Activated CD4-positive, alpha-beta T cell treated with anti-CD3 and anti-CD28 coated beads, Interleukin-2, amount 10 ng/mL, durations not matched to agents 24 days and 14 days (primary cell): ENCODE measurements at regions not wholly inside any gene's neighbourhood (a gene's known extent, or its start where the extent isn't known, plus 50 kb on each side); places are given as distances from the start of the nearest gene placed in this dataset.

Experiments
- DNase-seq: peaks from one replicate; pipeline ENCODE4 v3.0.0; 2022
- H3K27ac Mint-ChIP-seq: one replicate; pipeline ENCODE4 v1.8.0; 2022; ENCODE audit warnings: mild to moderate bottlenecking, mixed read lengths
- H3K27me3 Mint-ChIP-seq: one replicate; pipeline ENCODE4 v1.8.0; 2022; ENCODE audit warnings: mixed read lengths
- H3K36me3 Mint-ChIP-seq: one replicate; pipeline ENCODE4 v1.8.0; 2022; ENCODE audit warnings: low read depth, mild to moderate bottlenecking, mixed read lengths
- H3K4me1 Mint-ChIP-seq: one replicate; pipeline ENCODE4 v1.8.0; 2021; ENCODE audit warnings: mixed read lengths
- H3K4me3 Mint-ChIP-seq: one replicate; pipeline ENCODE4 v1.8.0; 2022; ENCODE audit warnings: mild to moderate bottlenecking, moderate library complexity, mixed read lengths
- H3K9me3 Mint-ChIP-seq: one replicate; pipeline ENCODE4 v1.8.0; 2021; ENCODE audit warnings: mixed read lengths
- intact Hi-C: fragments of 100-400 bp; cut with micrococcal nuclease; formaldehyde crosslinking; loops from one replicate; pipeline ENCODE4 v1.15.1; 2023

GRCh38 chr2:181131584-181131983 lies 151.2 kb downstream of the UBE2E3 start:
- Mint-ChIP-seq H3K4me3 (peak overlapping the region; percentile 74), H3K9me3 (peaks cover 4% of the 10 kb centered on the region), H3K27ac (peak overlapping the region; percentile 87), H3K36me3 (peaks cover 25% of the 10 kb centered on the region), H3K4me1 (peaks cover 36% of the 10 kb centered on the region), H3K27me3 (no peaks in the 10 kb centered on the region)
- intact Hi-C loops, result no loop called here
- peak; percentile 71 for DNase-seq

- Mint-ChIP-seq H3K9me3 (peaks cover 3% of the 10 kb centered on the region), H3K4me3 (no peak overlapping the region), H3K27me3 (no peaks in the 10 kb centered on the region), H3K27ac (peak overlapping the region; percentile 3), H3K36me3 (peaks cover 15% of the 10 kb centered on the region), H3K4me1 (peaks cover 42% of the 10 kb centered on the region)
- intact Hi-C loops, result no loop called here
- no peak for DNase-seq
These were observed 158.4 kb downstream of the UBE2E3 start for GRCh38 chr2:181138816-181139215.

- no peak for DNase-seq
- Mint-ChIP-seq H3K27me3 (no peaks in the 10 kb centered on the region), H3K27ac (no peak overlapping the region), H3K4me3 (peak overlapping the region; percentile 79), H3K4me1 (peaks cover 51% of the 10 kb centered on the region), H3K36me3 (peaks cover 17% of the 10 kb centered on the region), H3K9me3 (peaks cover 8% of the 10 kb centered on the region)
- intact Hi-C loops, result loop anchor here (5.0 kb wide), 1 partner anchor 37 kb away; no protein-coding TSS in a partner anchor
These were observed 159.4 kb downstream of the UBE2E3 start for GRCh38 chr2:181139831-181140230.

GRCh38 chr2:181140414-181140813 lies 160.0 kb downstream of the UBE2E3 start:
- H3K27ac Mint-ChIP-seq, result peak overlapping the region; percentile 80
- H3K9me3 Mint-ChIP-seq, result peaks cover 13% of the 10 kb centered on the region
- H3K4me3 Mint-ChIP-seq, result peak overlapping the region; percentile 79
- DNase-seq, result no peak
- H3K27me3 Mint-ChIP-seq, result no peaks in the 10 kb centered on the region
- peaks cover 56% of the 10 kb centered on the region for H3K4me1 Mint-ChIP-seq
- H3K36me3 Mint-ChIP-seq, result peaks cover 21% of the 10 kb centered on the region
- intact Hi-C loops, result loop anchor here (5.0 kb wide), 1 partner anchor 37 kb away; no protein-coding TSS in a partner anchor

- peaks cover 13% of the 10 kb centered on the region for H3K9me3 Mint-ChIP-seq
- DNase-seq, result no peak
- intact Hi-C loops, result loop anchor here (5.0 kb wide), 1 partner anchor 36 kb away; no protein-coding TSS in a partner anchor
- H3K27me3 Mint-ChIP-seq, result no peaks in the 10 kb centered on the region
- H3K27ac Mint-ChIP-seq, result peak overlapping the region; percentile 80
- H3K36me3 Mint-ChIP-seq, result peaks cover 20% of the 10 kb centered on the region
- peaks cover 57% of the 10 kb centered on the region for H3K4me1 Mint-ChIP-seq
- peak overlapping the region; percentile 79 for H3K4me3 Mint-ChIP-seq
These were observed 160.5 kb downstream of the UBE2E3 start for GRCh38 chr2:181140928-181141327.

- Mint-ChIP-seq H3K4me1 (peaks cover 59% of the 10 kb centered on the region), H3K27ac (peak overlapping the region; percentile 80), H3K27me3 (no peaks in the 10 kb centered on the region), H3K4me3 (peak overlapping the region; percentile 79), H3K9me3 (peaks cover 12% of the 10 kb centered on the region), H3K36me3 (peaks cover 17% of the 10 kb centered on the region)
- peak; percentile 64 for DNase-seq
- intact Hi-C loops, result loop anchor here (1.0 to 5.0 kb wide), 7 partner anchors 13 to 315 kb away; partner anchors contain the start of gene ITGA4
These were observed 161.3 kb downstream of the UBE2E3 start for GRCh38 chr2:181141676-181142075.

- Mint-ChIP-seq H3K4me3 (peak overlapping the region; percentile 70), H3K4me1 (peaks cover 57% of the 10 kb centered on the region), H3K27ac (peak overlapping the region; percentile 96), H3K36me3 (peaks cover 12% of the 10 kb centered on the region), H3K9me3 (peaks cover 12% of the 10 kb centered on the region), H3K27me3 (no peaks in the 10 kb centered on the region)
- intact Hi-C loops, result loop anchor here (1.0 to 5.0 kb wide), 7 partner anchors 14 to 314 kb away; partner anchors contain the start of gene ITGA4
- peak; percentile 70 for DNase-seq
These were observed 162.1 kb downstream of the UBE2E3 start for GRCh38 chr2:181142514-181142913.

- Mint-ChIP-seq H3K27ac (peak overlapping the region; percentile 80), H3K36me3 (peaks cover 12% of the 10 kb centered on the region), H3K4me1 (peaks cover 55% of the 10 kb centered on the region), H3K27me3 (no peaks in the 10 kb centered on the region), H3K9me3 (peaks cover 13% of the 10 kb centered on the region), H3K4me3 (peak overlapping the region; percentile 44)
- peak; percentile 74 for DNase-seq
- intact Hi-C loops, result loop anchor here (2.0 to 5.0 kb wide), 4 partner anchors 21 to 313 kb away; partner anchors contain the start of gene ITGA4
These were observed 163.4 kb downstream of the UBE2E3 start for GRCh38 chr2:181143790-181144300.

- peaks cover 15% of the 10 kb centered on the region for H3K36me3 Mint-ChIP-seq
- no peaks in the 10 kb centered on the region for H3K27me3 Mint-ChIP-seq
- no peak for DNase-seq
- H3K27ac Mint-ChIP-seq, result no peak overlapping the region
- peaks cover 13% of the 10 kb centered on the region for H3K9me3 Mint-ChIP-seq
- peaks cover 46% of the 10 kb centered on the region for H3K4me1 Mint-ChIP-seq
- no peak overlapping the region for H3K4me3 Mint-ChIP-seq
- intact Hi-C loops, result loop anchor here (2.0 kb wide), 1 partner anchor 159 kb away; no protein-coding TSS in a partner anchor
These were observed 165.2 kb downstream of the UBE2E3 start for GRCh38 chr2:181145645-181146044.

- DNase-seq, result no peak
- intact Hi-C loops, result no loop called here
- Mint-ChIP-seq H3K4me3 (no peak overlapping the region), H3K36me3 (peaks cover 18% of the 10 kb centered on the region), H3K27ac (no peak overlapping the region), H3K9me3 (peaks cover 15% of the 10 kb centered on the region), H3K27me3 (no peaks in the 10 kb centered on the region), H3K4me1 (peaks cover 41% of the 10 kb centered on the region)
These were observed 165.8 kb downstream of the UBE2E3 start for GRCh38 chr2:181146171-181146570.

- H3K27ac Mint-ChIP-seq, result no peak overlapping the region
- H3K36me3 Mint-ChIP-seq, result peaks cover 26% of the 10 kb centered on the region
- no peaks in the 10 kb centered on the region for H3K27me3 Mint-ChIP-seq
- peaks cover 32% of the 10 kb centered on the region for H3K4me1 Mint-ChIP-seq
- no peak for DNase-seq
- H3K9me3 Mint-ChIP-seq, result peaks cover 23% of the 10 kb centered on the region
- intact Hi-C loops, result no loop called here
- H3K4me3 Mint-ChIP-seq, result no peak overlapping the region
These were observed 168.7 kb downstream of the UBE2E3 start for GRCh38 chr2:181149056-181149455.

- H3K4me1 Mint-ChIP-seq, result peaks cover 20% of the 10 kb centered on the region
- no peak overlapping the region for H3K27ac Mint-ChIP-seq
- no peak for DNase-seq
These were observed 171.8 kb downstream of the UBE2E3 start for GRCh38 chr2:181152226-181152625.

GRCh38 chr2:181152701-181153100 lies 172.3 kb downstream of the UBE2E3 start:
- Mint-ChIP-seq H3K36me3 (peaks cover 24% of the 10 kb centered on the region), H3K4me1 (peaks cover 20% of the 10 kb centered on the region), H3K9me3 (peaks cover 10% of the 10 kb centered on the region), H3K27ac (no peak overlapping the region), H3K27me3 (no peaks in the 10 kb centered on the region), H3K4me3 (no peak overlapping the region)
- intact Hi-C loops, result no loop called here
- no peak for DNase-seq

More at GRCh38 chr2:181152226-181152625, 171.8 kb downstream of the UBE2E3 start:
- H3K36me3 Mint-ChIP-seq, result peaks cover 23% of the 10 kb centered on the region
- intact Hi-C loops, result no loop called here
- peaks cover 14% of the 10 kb centered on the region for H3K9me3 Mint-ChIP-seq
- H3K27me3 Mint-ChIP-seq, result no peaks in the 10 kb centered on the region
- no peak overlapping the region for H3K4me3 Mint-ChIP-seq

GRCh38 chr2:181153886-181154285 lies 173.5 kb downstream of the UBE2E3 start:
- Mint-ChIP-seq H3K27ac (no peak overlapping the region), H3K27me3 (no peaks in the 10 kb centered on the region), H3K4me3 (no peak overlapping the region), H3K4me1 (peaks cover 18% of the 10 kb centered on the region), H3K36me3 (peaks cover 30% of the 10 kb centered on the region), H3K9me3 (peaks cover 22% of the 10 kb centered on the region)
- intact Hi-C loops, result no loop called here
- no peak for DNase-seq
